H9 (cell line): ENCODE measurements at regions not wholly inside any gene's neighbourhood (a gene's known extent, or its start where the extent isn't known, plus 50 kb on each side); places are given as distances from the start of the nearest gene placed in this dataset.

Source experiments
- DNase-seq: peaks from one replicate; pipeline ENCODE4 v3.0.0-alpha.2; 2017
- H2AFZ ChIP-seq: one replicate; pipeline ENCODE4 v1.6.1; 2013; ENCODE audit warnings: mild to moderate bottlenecking, low read length, control low read depth, moderate library complexity
- H2AK5ac ChIP-seq: 2 replicates; pipeline ENCODE4 v1.6.1; 2013; ENCODE audit warnings: low read length, control low read depth, mixed read lengths; ENCODE audit not compliant: insufficient read length
- H2BK120ac ChIP-seq: one replicate; pipeline ENCODE4 v1.6.1; 2013; ENCODE audit warnings: low read depth, mild to moderate bottlenecking, low read length, control low read depth, inconsistent platforms; ENCODE audit not compliant: poor library complexity, severe bottlenecking
- H2BK12ac ChIP-seq: 2 replicates; pipeline ENCODE4 v1.6.1; 2013; ENCODE audit warnings: low read length, control low read depth, mixed read lengths, low read depth; ENCODE audit not compliant: insufficient read length
- H2BK15ac ChIP-seq: 2 replicates; pipeline ENCODE4 v1.6.1; 2013; ENCODE audit warnings: low read depth, low read length, control low read depth
- H2BK20ac ChIP-seq: one replicate; pipeline ENCODE4 v1.6.1; 2013; ENCODE audit warnings: low read depth, mild to moderate bottlenecking, low read length, control low read depth, inconsistent platforms; ENCODE audit not compliant: poor library complexity, severe bottlenecking
- H2BK5ac ChIP-seq: 2 replicates; pipeline ENCODE4 v1.6.1; 2013; ENCODE audit warnings: low read length, control low read depth, mixed read lengths; ENCODE audit not compliant: insufficient read length
- H3K14ac ChIP-seq: 2 replicates; pipeline ENCODE4 v1.6.1; 2013; ENCODE audit warnings: low read length, control low read depth; ENCODE audit not compliant: insufficient read depth
- H3K18ac ChIP-seq: 2 replicates; pipeline ENCODE4 v1.6.1; 2013; ENCODE audit warnings: low read depth, mild to moderate bottlenecking, mixed read lengths, low read length, control low read depth; ENCODE audit not compliant: insufficient read length
- H3K23ac ChIP-seq: 2 replicates; pipeline ENCODE4 v1.6.1; 2013; ENCODE audit warnings: low read length, control low read depth, mixed read lengths, low read depth; ENCODE audit not compliant: insufficient read length
- H3K23me2 ChIP-seq: 2 replicates; pipeline ENCODE4 v1.6.1; 2013; ENCODE audit warnings: low read depth, mild to moderate bottlenecking, mixed read lengths, low read length, control low read depth; ENCODE audit not compliant: insufficient read length, poor library complexity, severe bottlenecking
- H3K27ac ChIP-seq: 2 replicates; pipeline ENCODE4 v1.5.1; 2013; ENCODE audit warnings: low read length, control low read depth, mixed read lengths, low read depth; ENCODE audit not compliant: insufficient read length
- H3K27me3 ChIP-seq: 2 replicates; pipeline ENCODE4 v1.6.1; 2013; ENCODE audit warnings: low read length, control low read depth, inconsistent platforms; ENCODE audit not compliant: insufficient read depth
- H3K4ac ChIP-seq: 2 replicates; pipeline ENCODE4 v1.6.1; 2013; ENCODE audit warnings: low read depth, mild to moderate bottlenecking, control low read depth, inconsistent platforms, low read length, moderate library complexity
- H3K4me1 ChIP-seq: 2 replicates; pipeline ENCODE4 v1.6.1; 2013; ENCODE audit warnings: low read length, control low read depth, inconsistent platforms; ENCODE audit not compliant: insufficient read depth
- H3K4me2 ChIP-seq: 2 replicates; pipeline ENCODE4 v1.6.1; 2013; ENCODE audit warnings: low read length, control low read depth, mixed read lengths; ENCODE audit not compliant: insufficient read length, insufficient read depth
- H3K56ac ChIP-seq: 2 replicates; pipeline ENCODE4 v1.6.1; 2013; ENCODE audit warnings: low read depth, mild to moderate bottlenecking, mixed read lengths, low read length, control low read depth; ENCODE audit not compliant: insufficient read length
- H3K79me1 ChIP-seq: 2 replicates; pipeline ENCODE4 v1.6.1; 2013; ENCODE audit warnings: low read depth, mild to moderate bottlenecking, moderate library complexity, low read length, control low read depth, inconsistent platforms; ENCODE audit not compliant: insufficient read depth, poor library complexity, severe bottlenecking
- H3K79me2 ChIP-seq: 2 replicates; pipeline ENCODE4 v1.6.1; 2013; ENCODE audit warnings: low read length, control low read depth, inconsistent platforms; ENCODE audit not compliant: insufficient read depth
- H3K9ac ChIP-seq: 2 replicates; pipeline ENCODE4 v1.6.1; 2013; ENCODE audit warnings: low read length, control low read depth, mixed read lengths; ENCODE audit not compliant: insufficient read length; ENCODE audit errors: extremely low read depth
- H3K9me3 ChIP-seq: one replicate; pipeline ENCODE4 v1.6.1; 2013; ENCODE audit warnings: low read depth, low read length, inconsistent platforms; ENCODE audit not compliant: control insufficient read depth
- H3T11ph ChIP-seq: one replicate; pipeline ENCODE4 v1.6.1; 2013; ENCODE audit warnings: mild to moderate bottlenecking, low read length, control low read depth, inconsistent platforms
- H4K20me1 ChIP-seq: one replicate; pipeline ENCODE4 v1.6.1; 2013; ENCODE audit not compliant: control insufficient read depth, insufficient read length, insufficient read depth
- H4K5ac ChIP-seq: 2 replicates; pipeline ENCODE4 v1.6.1; 2013; ENCODE audit warnings: low read depth, mild to moderate bottlenecking, mixed read lengths, low read length, control low read depth; ENCODE audit not compliant: insufficient read length
- H4K8ac ChIP-seq: replicated peaks from 2 replicates; pipeline ENCODE4 v1.6.1; 2013; ENCODE audit warnings: low read length, control low read depth, mixed read lengths, low read depth; ENCODE audit not compliant: insufficient read length
- H4K91ac ChIP-seq: 2 replicates; pipeline ENCODE4 v1.6.1; 2013; ENCODE audit warnings: low read depth, mild to moderate bottlenecking, moderate library complexity, mixed read lengths, low read length, control low read depth; ENCODE audit not compliant: insufficient read length
- H3K27ac Mint-ChIP-seq, 3 experiments: 2 replicates in 2 of 3; 3 replicates in 1 of 3; pipeline ENCODE4 v1.8.0; 2020 to 2021; ENCODE audit warnings: mixed read lengths in 3 of 3, mild to moderate bottlenecking in 1 of 3, moderate library complexity in 1 of 3
- H3K27me3 Mint-ChIP-seq: 2 replicates; pipeline ENCODE4 v1.8.0; 2021; ENCODE audit warnings: low read depth, mild to moderate bottlenecking, moderate library complexity, mixed read lengths
- H3K36me3 Mint-ChIP-seq, 3 experiments: 2 replicates in 2 of 3; 3 replicates in 1 of 3; pipeline ENCODE4 v1.8.0; 2020 to 2021; ENCODE audit warnings: low read depth in 3 of 3, mixed read lengths in 3 of 3; ENCODE audit not compliant: insufficient read depth in 1 of 3
- H3K4me1 Mint-ChIP-seq, 2 experiments: 2 replicates each; pipeline ENCODE4 v1.8.0; 2020; ENCODE audit warnings: mixed read lengths in 2 of 2
- H3K4me3 Mint-ChIP-seq, 2 experiments: 2 replicates in 1 of 2; 3 replicates in 1 of 2; pipeline ENCODE4 v1.8.0; 2020 to 2021; ENCODE audit warnings: mild to moderate bottlenecking in 2 of 2, mixed read lengths in 2 of 2, moderate library complexity in 1 of 2
- H3K9me3 Mint-ChIP-seq, 2 experiments: 2 replicates in 1 of 2; 3 replicates in 1 of 2; pipeline ENCODE4 v1.8.0; 2020; ENCODE audit warnings: mild to moderate bottlenecking in 2 of 2, mixed read lengths in 2 of 2, moderate library complexity in 1 of 2
- WGBS: extraction: QIAGEN DNeasy Blood & Tissue Kit; methylation state at CpG from one replicate; pipeline ENCODE4 v1.1.7; 2013; ENCODE audit warnings: missing lambda C conversion rate, low lambda C conversion rate, mixed read lengths; ENCODE audit not compliant: insufficient read length; ENCODE audit errors: extremely low coverage; 5-methylcytosine and 5-hydroxymethylcytosine counted together
- TF ChIP-seq, protein P1 (sequence below): fragments of 200-600 bp; sonication (generic); conservative IDR thresholded peaks from 3 replicates; pipeline ENCODE4 v1.8.0; 2021; ENCODE audit warnings: antibody characterized with exemption, mild to moderate bottlenecking

DNA sequence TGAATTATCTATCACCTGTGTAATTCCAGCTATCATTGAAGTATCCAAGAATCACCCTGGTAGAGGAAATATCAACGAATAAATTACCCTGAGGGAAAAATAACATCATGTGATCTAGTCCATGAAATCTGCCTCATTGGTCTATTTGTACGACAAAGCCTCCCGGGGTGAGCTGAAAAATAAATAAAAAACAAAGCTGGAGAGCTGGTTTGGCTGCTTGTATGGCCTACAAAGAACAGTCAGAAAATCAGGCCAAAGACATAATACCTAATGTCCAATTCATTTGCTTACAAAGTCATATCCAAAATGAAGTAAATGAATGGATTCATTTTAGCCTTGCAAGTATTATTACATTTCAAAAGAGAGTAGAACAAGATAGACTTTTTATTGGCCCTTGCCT is 449.9 kb downstream of the KLF12 start:
- no peak overlapping the region; a peak in 2 of 7 replicates for H3K27ac Mint-ChIP-seq
- Histone ChIP-seq H3K23me2 (no peaks in the 10 kb centered on the region), H4K91ac (no peak overlapping the region), H2BK12ac (no peak overlapping the region), H3K9me3 (no peaks in the 10 kb centered on the region), H3K9ac (no peak overlapping the region), H3K14ac (no peak overlapping the region), H2AFZ (no peak overlapping the region), H3K18ac (no peak overlapping the region), H2BK15ac (no peak overlapping the region), H2AK5ac (no peak overlapping the region), H2BK5ac (no peak overlapping the region), H3K27ac (no peak overlapping the region), H4K5ac (no peak overlapping the region), H3K56ac (no peak overlapping the region), H3K4me2 (no peak overlapping the region), H3K79me2 (no peaks in the 10 kb centered on the region), H3K23ac (no peak overlapping the region), H3K27me3 (no peaks in the 10 kb centered on the region), H4K8ac (no peak overlapping the region), H3K79me1 (no peaks in the 10 kb centered on the region), H3T11ph (no peak overlapping the region), H4K20me1 (no peaks in the 10 kb centered on the region), H3K4me1 (no peaks in the 10 kb centered on the region), H2BK120ac (no peak overlapping the region), H2BK20ac (no peak overlapping the region), H3K4ac (no peak overlapping the region)
- H3K36me3 Mint-ChIP-seq: no peaks in the 10 kb centered on the region
- no peak for DNase-seq
- no peak overlapping the region for H3K4me3 Mint-ChIP-seq
- no peaks in the 10 kb centered on the region for H3K27me3 Mint-ChIP-seq
- no CpG with 5 or more reads among the region's 3 CpGs for WGBS
- no peaks in the 10 kb centered on the region for H3K9me3 Mint-ChIP-seq
- H3K4me1 Mint-ChIP-seq: peaks cover 8 to 11% of the 10 kb centered on the region in 2 experiments
- TF ChIP-seq, protein P1, sequence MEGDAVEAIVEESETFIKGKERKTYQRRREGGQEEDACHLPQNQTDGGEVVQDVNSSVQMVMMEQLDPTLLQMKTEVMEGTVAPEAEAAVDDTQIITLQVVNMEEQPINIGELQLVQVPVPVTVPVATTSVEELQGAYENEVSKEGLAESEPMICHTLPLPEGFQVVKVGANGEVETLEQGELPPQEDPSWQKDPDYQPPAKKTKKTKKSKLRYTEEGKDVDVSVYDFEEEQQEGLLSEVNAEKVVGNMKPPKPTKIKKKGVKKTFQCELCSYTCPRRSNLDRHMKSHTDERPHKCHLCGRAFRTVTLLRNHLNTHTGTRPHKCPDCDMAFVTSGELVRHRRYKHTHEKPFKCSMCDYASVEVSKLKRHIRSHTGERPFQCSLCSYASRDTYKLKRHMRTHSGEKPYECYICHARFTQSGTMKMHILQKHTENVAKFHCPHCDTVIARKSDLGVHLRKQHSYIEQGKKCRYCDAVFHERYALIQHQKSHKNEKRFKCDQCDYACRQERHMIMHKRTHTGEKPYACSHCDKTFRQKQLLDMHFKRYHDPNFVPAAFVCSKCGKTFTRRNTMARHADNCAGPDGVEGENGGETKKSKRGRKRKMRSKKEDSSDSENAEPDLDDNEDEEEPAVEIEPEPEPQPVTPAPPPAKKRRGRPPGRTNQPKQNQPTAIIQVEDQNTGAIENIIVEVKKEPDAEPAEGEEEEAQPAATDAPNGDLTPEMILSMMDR: no peak
